Activated CD4-positive, alpha-beta T cell treated with anti-CD3 and anti-CD28 coated beads, Interleukin-2, Interleukin-4, amounts not matched to agents 100 ng/mL and 50 ng/mL, durations not matched to agents 16 hours and 8 hours (primary cell): ENCODE measurements at regions not wholly inside any gene's neighbourhood (a gene's known extent, or its start where the extent isn't known, plus 50 kb on each side); places are given as distances from the start of the nearest gene placed in this dataset.

Source experiments
- DNase-seq: peaks from one replicate; pipeline ENCODE4 v3.0.0-alpha.2; 2020; ENCODE audit warnings: low spot score

- DNase-seq: peak; percentile 68
Measured at GRCh38 chr6:71396410-71396801, 107.8 kb downstream of the OGFRL1 start.

- DNase-seq: no peak
Measured at GRCh38 chr6:71399279-71399678, 110.7 kb downstream of the OGFRL1 start.

GRCh38 chr6:71400852-71401251, 112.2 kb downstream of the OGFRL1 start:
- DNase-seq: no peak

GRCh38 chr6:71402096-71402495, 113.5 kb downstream of the OGFRL1 start:
- DNase-seq: no peak

- DNase-seq: no peak
Measured at GRCh38 chr6:71403422-71404134, 115.0 kb downstream of the OGFRL1 start.

GRCh38 chr6:71404145-71404966, 115.7 kb downstream of the OGFRL1 start:
- no peak for DNase-seq

GRCh38 chr6:71404967-71405278, 116.3 kb downstream of the OGFRL1 start:
- DNase-seq: no peak

GRCh38 chr6:71405416-71405815, 116.8 kb downstream of the OGFRL1 start:
- DNase-seq: no peak

- DNase-seq: no peak
Measured at GRCh38 chr6:71406865-71407860, 118.6 kb downstream of the OGFRL1 start.

GRCh38 chr6:71408787-71409723, 120.4 kb downstream of the OGFRL1 start:
- DNase-seq: no peak

GRCh38 chr6:71410164-71410566, 121.6 kb downstream of the OGFRL1 start:
- no peak for DNase-seq

GRCh38 chr6:71410681-71411080, 122.1 kb downstream of the OGFRL1 start:
- no peak for DNase-seq

- no peak for DNase-seq
Measured at GRCh38 chr6:71411882-71412281, 123.3 kb downstream of the OGFRL1 start.

- DNase-seq: no peak
Measured at GRCh38 chr6:71412559-71413140, 124.0 kb downstream of the OGFRL1 start.

GRCh38 chr6:71414486-71414885, 125.9 kb downstream of the OGFRL1 start:
- no peak for DNase-seq

- no peak for DNase-seq
Measured at GRCh38 chr6:71419217-71420094, 130.8 kb downstream of the OGFRL1 start.

GRCh38 chr6:71420095-71420692, 131.6 kb downstream of the OGFRL1 start:
- no peak for DNase-seq

- DNase-seq: peak; percentile 26
Measured at GRCh38 chr6:71420693-71421328, 132.2 kb downstream of the OGFRL1 start.

- DNase-seq: no peak
Measured at GRCh38 chr6:71421611-71422010, 133.0 kb downstream of the OGFRL1 start.
